Activated CD8-positive, alpha-beta T cell treated with anti-CD3 and anti-CD28 coated beads, Interleukin-2, amount 10 ng/mL, durations not matched to agents 7 days and 5 days (primary cell): ENCODE measurements at regions not wholly inside any gene's neighbourhood (a gene's known extent, or its start where the extent isn't known, plus 50 kb on each side); places are given as distances from the start of the nearest gene placed in this dataset.
"Not testable (repeated sequence)": the region's sequence is repeated elsewhere in the genome, so short reads cannot be mapped to it uniquely, and the experiment has no call there.

Experiments
- ATAC-seq: fragments of 150-1000 bp; cut with Tn5 transposase; one replicate; pipeline ENCODE4 v1.10.0; 2021; ENCODE audit warnings: moderate library complexity
- CTCF ChIA-PET: fragments of 350-600 bp; sonication (Branson Sonifier 250); formaldehyde crosslinking; loops from one replicate; lab custom pipeline; 2021; ENCODE audit warnings: antibody characterized with exemption; lab: Charles Lee
- POLR2A ChIA-PET: fragments of 350-600 bp; sonication (Branson Sonifier 250); formaldehyde crosslinking; loops from one replicate; lab custom pipeline; 2021; ENCODE audit warnings: antibody characterized with exemption; lab: Charles Lee
- DNase-seq: peaks from one replicate; pipeline ENCODE4 v3.0.0-alpha.2; 2020
- H3K27ac Mint-ChIP-seq: one replicate; pipeline ENCODE4 v1.8.0; 2021; ENCODE audit warnings: mild to moderate bottlenecking, mixed read lengths
- H3K27me3 Mint-ChIP-seq: one replicate; pipeline ENCODE4 v1.8.0; 2021; ENCODE audit warnings: low read depth, mixed read lengths
- H3K36me3 Mint-ChIP-seq: one replicate; pipeline ENCODE4 v1.8.0; 2021; ENCODE audit warnings: low read depth, mixed read lengths
- H3K4me1 Mint-ChIP-seq: one replicate; pipeline ENCODE4 v1.8.0; 2021; ENCODE audit warnings: low read depth, mixed read lengths
- H3K4me3 Mint-ChIP-seq: one replicate; pipeline ENCODE4 v1.8.0; 2021; ENCODE audit warnings: mild to moderate bottlenecking, mixed read lengths
- H3K9me3 Mint-ChIP-seq: one replicate; pipeline ENCODE4 v1.8.0; 2022; ENCODE audit warnings: mixed read lengths; ENCODE audit not compliant: insufficient read depth

DNA sequence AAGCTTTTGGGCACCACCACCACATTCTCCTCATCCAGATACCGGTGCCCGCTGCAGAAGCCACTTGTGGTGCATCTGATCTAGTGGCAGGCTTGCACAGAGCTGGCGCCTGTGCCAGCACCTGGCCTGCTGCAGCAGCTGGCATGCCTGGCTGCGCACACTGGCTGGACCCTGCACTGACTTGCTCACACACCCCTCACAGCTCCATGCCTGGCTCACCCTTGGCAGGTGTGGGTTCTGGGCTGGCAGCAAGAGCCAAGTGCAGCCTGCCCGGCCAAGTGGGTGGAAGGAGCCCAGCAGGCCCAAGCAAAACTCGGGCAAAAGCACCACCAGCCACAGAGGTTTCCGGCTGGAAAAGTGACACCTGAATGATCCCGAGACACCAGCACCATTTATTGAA is 315.7 kb upstream of the RRP15 start:
- Mint-ChIP-seq H3K9me3 (no peaks in the 10 kb centered on the region), H3K27ac (no peak overlapping the region), H3K4me3 (no peak overlapping the region), H3K27me3 (no peaks in the 10 kb centered on the region), H3K4me1 (no peaks in the 10 kb centered on the region), H3K36me3 (no peaks in the 10 kb centered on the region)
- DNase-seq: no peak
- ChIA-PET CTCF (no interaction called here), POLR2A (no interaction called here)
- no peak for ATAC-seq

DNA sequence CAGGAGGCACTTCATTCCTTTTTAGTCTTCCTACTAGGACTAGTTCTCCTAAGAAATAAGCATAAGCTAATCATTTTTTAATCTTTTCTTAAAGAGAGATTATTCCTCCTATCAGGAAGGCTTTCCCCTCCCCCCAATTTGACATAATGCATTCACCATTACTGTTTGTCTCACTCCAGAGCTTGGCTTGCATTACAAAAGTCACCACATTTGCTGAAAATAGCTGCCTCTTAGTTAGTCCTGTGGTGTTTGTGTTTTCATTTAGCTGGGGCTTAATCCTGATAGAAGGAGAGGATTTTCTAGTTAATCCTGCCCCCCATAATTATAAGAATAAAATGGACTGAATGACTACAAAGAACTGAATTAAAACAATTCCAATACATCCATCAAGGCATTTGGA is 307.1 kb upstream of the RRP15 start:
- POLR2A ChIA-PET: no interaction called here
- Mint-ChIP-seq H3K9me3 (no peaks in the 10 kb centered on the region), H3K4me3 (no peak overlapping the region), H3K27ac (no peak overlapping the region), H3K27me3 (no peaks in the 10 kb centered on the region), H3K36me3 (no peaks in the 10 kb centered on the region), H3K4me1 (no peaks in the 10 kb centered on the region)
- DNase-seq (no peak), ATAC-seq (no peak)
- CTCF ChIA-PET: no interaction called here

DNA sequence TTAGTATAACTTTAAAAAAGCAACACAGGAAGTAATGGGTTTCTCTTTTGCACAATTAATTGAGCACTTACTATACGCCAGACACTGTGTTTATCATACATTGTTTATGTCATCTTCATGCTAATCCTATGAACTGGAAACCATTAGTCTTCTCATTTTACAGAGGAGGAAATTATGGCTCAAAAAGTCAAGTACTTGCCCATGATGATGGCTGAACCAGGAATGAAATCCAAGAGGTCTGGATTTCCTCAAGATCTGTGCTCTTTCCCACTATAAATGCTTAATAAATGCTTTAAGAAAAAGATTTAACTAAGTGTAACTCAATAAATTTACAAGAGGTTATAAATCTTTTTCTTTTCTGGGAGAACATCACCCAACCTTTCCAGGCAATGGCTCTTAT is 303.7 kb upstream of the RRP15 start:
- no peak overlapping the region for H3K4me3 Mint-ChIP-seq
- H3K36me3 Mint-ChIP-seq: no peaks in the 10 kb centered on the region
- no peaks in the 10 kb centered on the region for H3K27me3 Mint-ChIP-seq
- no peaks in the 10 kb centered on the region for H3K9me3 Mint-ChIP-seq
- ChIA-PET POLR2A (no interaction called here), CTCF (no interaction called here)
- ATAC-seq: no peak
- H3K27ac Mint-ChIP-seq: no peak overlapping the region
- DNase-seq: no peak
- H3K4me1 Mint-ChIP-seq: no peaks in the 10 kb centered on the region

DNA sequence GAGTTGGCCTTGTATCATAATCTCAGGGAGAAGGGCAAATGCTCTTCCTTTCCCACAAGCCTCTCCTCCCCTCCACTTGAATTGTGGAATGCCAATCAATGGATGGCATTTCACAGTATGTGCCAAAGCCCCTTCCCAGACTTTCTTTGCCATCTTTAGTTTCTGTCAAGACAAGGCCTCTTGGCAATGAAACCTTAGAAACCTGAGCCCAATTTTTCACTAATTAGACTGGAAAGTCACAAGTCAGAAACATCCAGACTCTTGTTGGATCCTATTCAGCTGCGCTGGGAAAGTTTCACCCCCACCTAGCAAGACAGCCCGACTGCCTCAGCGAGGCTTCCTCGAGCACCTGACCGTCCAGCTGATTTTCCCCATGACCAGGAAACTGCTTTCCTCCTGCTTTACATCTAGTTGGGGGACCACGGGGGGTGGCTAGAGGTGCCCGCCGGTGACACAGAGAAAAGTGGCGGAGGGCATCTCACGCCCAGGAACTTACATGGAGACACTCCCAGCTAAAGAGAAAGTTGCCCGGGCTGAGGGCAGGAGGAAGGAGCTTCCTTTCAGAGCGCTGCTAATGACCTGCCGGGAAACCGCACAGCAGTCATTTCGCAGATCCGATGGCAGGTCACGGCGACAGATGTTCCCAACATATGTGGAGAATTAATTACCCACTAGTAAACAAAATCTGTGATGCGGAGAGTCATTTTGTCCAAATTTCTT is 302.6 kb upstream of the RRP15 start:
- Mint-ChIP-seq H3K27me3 (no peaks in the 10 kb centered on the region), H3K27ac (no peak overlapping the region), H3K4me3 (no peak overlapping the region), H3K4me1 (no peaks in the 10 kb centered on the region), H3K36me3 (no peaks in the 10 kb centered on the region), H3K9me3 (no peaks in the 10 kb centered on the region)
- ATAC-seq (no peak), DNase-seq (no peak)
- CTCF ChIA-PET: no interaction called here
- POLR2A ChIA-PET: no interaction called here

DNA sequence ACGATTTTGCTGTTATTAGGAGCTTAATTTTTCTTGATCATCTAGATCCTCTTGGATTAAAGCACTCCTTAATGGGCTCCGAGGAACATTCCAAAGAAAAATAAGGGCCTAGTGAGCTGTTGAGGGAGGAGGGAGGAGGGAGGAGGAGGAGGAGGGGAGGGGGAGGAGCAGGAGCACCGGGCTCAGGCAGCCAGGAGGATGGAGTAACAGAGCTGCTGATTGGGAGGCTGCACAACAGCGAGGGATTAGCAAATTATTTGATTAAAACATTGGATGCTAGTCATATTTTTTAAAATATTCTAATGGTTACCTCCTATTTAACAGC is 302.1 kb upstream of the RRP15 start:
- no peak for DNase-seq
- H3K9me3 Mint-ChIP-seq: no peaks in the 10 kb centered on the region
- ChIA-PET CTCF (no interaction called here), POLR2A (no interaction called here)
- no peak overlapping the region for H3K4me3 Mint-ChIP-seq
- H3K27ac Mint-ChIP-seq: no peak overlapping the region
- H3K36me3 Mint-ChIP-seq: no peaks in the 10 kb centered on the region
- H3K4me1 Mint-ChIP-seq: no peaks in the 10 kb centered on the region
- no peak for ATAC-seq
- H3K27me3 Mint-ChIP-seq: no peaks in the 10 kb centered on the region

DNA sequence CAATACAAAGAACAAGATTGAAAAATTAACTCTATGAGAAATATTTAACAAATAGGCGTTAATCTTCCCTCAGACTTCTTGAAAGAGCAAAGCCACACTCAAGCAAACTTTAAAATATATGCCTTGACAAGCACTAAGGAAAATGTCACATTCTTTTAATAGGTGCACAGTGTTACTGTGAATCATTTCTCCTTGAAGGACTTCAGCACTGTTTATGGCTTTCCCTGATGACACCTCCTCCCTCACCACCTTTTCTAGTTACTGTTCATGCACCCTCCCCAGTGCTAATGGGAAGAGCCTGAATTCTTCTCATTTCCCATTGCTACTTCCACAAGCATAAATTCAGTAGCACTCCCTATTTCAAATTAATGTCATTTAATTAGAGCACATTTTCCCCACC is 299.5 kb upstream of the RRP15 start:
- no peaks in the 10 kb centered on the region for H3K9me3 Mint-ChIP-seq
- ATAC-seq: no peak
- POLR2A ChIA-PET: no interaction called here

DNA sequence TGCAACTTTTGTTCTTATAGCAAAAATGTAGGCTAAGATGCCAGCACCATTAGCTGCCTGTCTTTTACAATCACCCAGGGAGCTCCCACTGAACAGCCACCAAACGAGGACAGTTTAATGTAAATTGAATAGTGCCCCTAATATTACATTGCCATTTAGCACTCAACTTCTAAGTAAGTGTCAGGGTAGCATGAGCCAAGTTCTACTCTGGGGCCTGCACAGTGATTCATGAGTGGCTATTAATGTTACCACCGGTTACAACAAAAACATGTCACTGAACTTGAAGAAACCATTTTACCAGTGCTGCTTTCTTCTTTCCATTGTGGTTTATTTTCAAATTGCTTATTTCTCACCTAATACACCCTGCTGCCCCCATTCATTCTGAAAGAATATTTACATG is 295.6 kb upstream of the RRP15 start:
- DNase-seq (no peak), ATAC-seq (no peak)
- CTCF ChIA-PET: no interaction called here
- peaks cover 3% of the 10 kb centered on the region for H3K9me3 Mint-ChIP-seq
- H3K27ac Mint-ChIP-seq: no peak overlapping the region
- no peak overlapping the region for H3K4me3 Mint-ChIP-seq
- POLR2A ChIA-PET: no interaction called here
- no peaks in the 10 kb centered on the region for H3K4me1 Mint-ChIP-seq
- H3K36me3 Mint-ChIP-seq: no peaks in the 10 kb centered on the region
- no peaks in the 10 kb centered on the region for H3K27me3 Mint-ChIP-seq

More for the DNA sequence above, 299.5 kb upstream of the RRP15 start:
- no peak overlapping the region for H3K27ac Mint-ChIP-seq
- no peak for DNase-seq
- no peaks in the 10 kb centered on the region for H3K36me3 Mint-ChIP-seq
- CTCF ChIA-PET: no interaction called here
- no peaks in the 10 kb centered on the region for H3K4me1 Mint-ChIP-seq
- no peak overlapping the region for H3K4me3 Mint-ChIP-seq
- no peaks in the 10 kb centered on the region for H3K27me3 Mint-ChIP-seq

DNA sequence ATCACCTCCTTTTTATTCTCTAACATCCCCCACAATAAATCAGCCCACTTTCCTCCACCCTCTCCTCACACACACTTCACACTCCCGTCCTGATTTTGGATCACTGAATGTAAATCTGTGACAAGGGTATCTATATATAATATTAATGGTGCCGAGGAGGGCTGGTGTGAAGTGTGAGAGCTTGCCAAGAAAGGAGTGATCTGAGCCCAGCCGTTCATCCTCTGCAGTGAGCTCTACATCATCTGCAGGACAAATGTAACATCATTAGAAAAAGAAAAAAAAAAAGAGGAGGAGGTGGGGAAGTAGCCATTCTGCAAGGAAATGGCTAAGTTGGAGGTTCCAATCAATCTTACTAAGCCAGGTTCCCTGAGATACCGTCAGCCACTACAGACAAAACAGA is 291.7 kb upstream of the RRP15 start:
- no peak for ATAC-seq
- Mint-ChIP-seq H3K36me3 (no peaks in the 10 kb centered on the region), H3K9me3 (peaks cover 3% of the 10 kb centered on the region), H3K4me3 (no peak overlapping the region), H3K27ac (no peak overlapping the region), H3K4me1 (no peaks in the 10 kb centered on the region), H3K27me3 (no peaks in the 10 kb centered on the region)
- DNase-seq: no peak
- ChIA-PET POLR2A (no interaction called here), CTCF (no interaction called here)

DNA sequence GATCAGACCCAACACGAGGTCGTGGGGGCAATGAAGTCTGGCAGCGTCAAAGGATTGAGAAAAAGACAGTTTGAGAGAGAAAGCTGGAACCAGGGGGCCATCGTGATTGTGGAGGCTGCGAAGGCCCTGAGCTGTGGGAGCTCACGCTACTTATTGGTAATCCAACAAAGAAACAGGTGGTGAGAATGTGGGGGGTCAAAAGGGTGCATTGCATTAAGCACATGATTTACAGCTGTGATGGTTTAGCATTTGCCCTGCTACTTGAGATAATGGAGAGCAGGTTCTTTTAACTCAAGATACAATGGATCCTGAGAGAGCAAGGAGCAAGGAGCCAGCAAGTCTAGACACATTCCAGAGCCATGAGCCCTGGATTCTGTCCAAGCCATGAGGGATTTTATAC is 276.8 kb upstream of the RRP15 start:
- CTCF ChIA-PET, DNase-seq, H3K4me1 Mint-ChIP-seq, POLR2A ChIA-PET, H3K36me3 Mint-ChIP-seq, H3K4me3 Mint-ChIP-seq, ATAC-seq, H3K27me3 Mint-ChIP-seq, H3K27ac Mint-ChIP-seq, H3K9me3 Mint-ChIP-seq: not testable (repeated sequence)

DNA sequence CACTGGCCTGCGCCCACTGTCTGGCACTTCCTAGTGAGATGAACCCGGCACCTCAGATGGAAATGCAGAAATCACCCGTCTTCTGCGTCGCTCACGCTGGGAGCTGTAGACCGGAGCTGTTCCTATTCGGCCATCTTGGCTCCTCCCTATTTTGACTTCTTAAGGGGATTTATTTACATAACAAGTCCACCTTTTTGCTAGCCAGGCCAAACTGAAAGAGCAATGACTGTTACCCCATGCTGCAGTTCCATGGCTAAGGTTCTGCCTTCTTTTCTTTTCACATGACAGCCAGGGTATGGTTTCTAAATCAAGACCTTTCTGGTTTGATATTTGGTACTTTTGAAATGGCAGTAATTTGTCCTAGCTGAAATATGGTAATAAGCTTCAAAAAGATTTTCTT is 270.0 kb upstream of the RRP15 start:
- H3K9me3 Mint-ChIP-seq, H3K27ac Mint-ChIP-seq: not testable (repeated sequence)

DNA sequence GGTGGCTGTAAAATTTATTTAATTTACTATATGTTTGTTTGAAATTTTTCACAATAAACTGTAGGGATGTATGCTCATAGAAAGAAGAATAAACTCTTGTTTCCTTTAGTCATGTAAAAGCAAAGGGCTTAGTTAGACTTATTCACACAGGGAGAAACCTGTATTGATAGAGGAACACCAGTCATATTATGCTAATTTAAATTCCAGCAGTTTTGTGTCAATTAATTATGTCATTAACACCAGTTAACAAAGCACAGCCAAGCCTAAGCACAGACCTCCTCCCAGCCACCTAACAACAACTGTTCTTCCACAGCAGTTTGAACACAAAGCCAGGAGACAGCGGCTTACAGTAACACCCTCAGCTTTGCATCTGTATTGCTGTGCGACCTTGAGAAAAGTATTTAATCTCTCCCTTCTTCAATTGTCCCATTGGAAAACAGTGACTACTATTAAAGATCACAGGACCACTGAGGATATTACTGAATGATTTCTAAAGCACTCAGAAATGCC is 260.8 kb upstream of the RRP15 start:
- Mint-ChIP-seq H3K36me3 (no peaks in the 10 kb centered on the region), H3K27ac (no peak overlapping the region), H3K27me3 (no peaks in the 10 kb centered on the region), H3K9me3 (peaks cover 7% of the 10 kb centered on the region), H3K4me3 (no peak overlapping the region), H3K4me1 (no peaks in the 10 kb centered on the region)
- CTCF ChIA-PET: no interaction called here
- ATAC-seq: no peak
- POLR2A ChIA-PET: no interaction called here
- DNase-seq: no peak

More for the DNA sequence above, 270.0 kb upstream of the RRP15 start:
- ATAC-seq, DNase-seq, H3K27me3 Mint-ChIP-seq, CTCF ChIA-PET, H3K36me3 Mint-ChIP-seq, POLR2A ChIA-PET, H3K4me3 Mint-ChIP-seq, H3K4me1 Mint-ChIP-seq: not testable (repeated sequence)

DNA sequence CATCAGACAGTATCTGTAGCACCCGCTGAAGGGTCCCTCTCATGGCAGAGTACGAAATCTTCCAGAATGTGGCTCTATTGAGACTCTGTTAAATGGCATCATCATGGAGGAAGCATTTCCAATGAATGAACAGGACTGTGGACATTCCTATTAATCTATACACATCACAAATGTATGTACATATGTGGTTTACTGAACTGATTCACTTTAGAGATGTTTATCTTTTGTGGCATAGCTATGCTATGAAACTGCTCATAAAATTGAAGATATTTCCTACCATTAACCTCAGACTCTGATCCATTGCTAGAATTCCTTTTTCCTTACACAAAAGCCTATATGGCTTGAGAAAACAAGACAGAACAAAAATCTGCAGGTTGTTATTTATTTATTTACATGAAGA is 259.6 kb upstream of the RRP15 start:
- POLR2A ChIA-PET: no interaction called here
- Mint-ChIP-seq H3K4me1 (no peaks in the 10 kb centered on the region), H3K27me3 (no peaks in the 10 kb centered on the region), H3K9me3 (peaks cover 7% of the 10 kb centered on the region), H3K4me3 (no peak overlapping the region), H3K27ac (no peak overlapping the region), H3K36me3 (no peaks in the 10 kb centered on the region)
- CTCF ChIA-PET: no interaction called here
- ATAC-seq (no peak), DNase-seq (no peak)

DNA sequence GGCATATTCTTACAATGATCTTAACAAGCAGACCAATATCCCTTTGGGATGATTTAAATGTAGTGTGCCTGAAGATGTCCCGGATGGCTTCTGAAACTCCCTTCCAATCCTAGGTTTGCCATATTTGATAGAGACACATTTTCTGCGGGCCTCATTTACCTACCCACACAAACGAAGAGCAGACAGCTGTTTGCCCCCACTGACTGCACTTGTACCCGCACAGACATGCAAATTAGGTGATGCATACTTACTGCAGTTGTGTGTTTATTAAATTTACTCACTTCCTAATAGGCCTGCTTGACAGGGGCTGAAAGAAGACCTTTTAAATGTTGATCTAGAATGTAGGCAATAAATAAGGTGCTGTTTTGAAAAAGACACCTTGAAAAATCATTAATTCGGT is 257.9 kb upstream of the RRP15 start:
- ChIA-PET CTCF (no interaction called here), POLR2A (no interaction called here)
- ATAC-seq (no peak), DNase-seq (no peak)
- Mint-ChIP-seq H3K36me3 (no peaks in the 10 kb centered on the region), H3K27me3 (no peaks in the 10 kb centered on the region), H3K27ac (no peak overlapping the region), H3K4me1 (no peaks in the 10 kb centered on the region), H3K9me3 (peaks cover 7% of the 10 kb centered on the region), H3K4me3 (no peak overlapping the region)
